NB4 (cell line): ENCODE measurements at regions not wholly inside any gene's neighbourhood (a gene's known extent, or its start where the extent isn't known, plus 50 kb on each side); places are given as distances from the start of the nearest gene placed in this dataset.
A peak's percentile ranks its signal among the peaks of the same experiment; 100 is the strongest.
"Not testable (repeated sequence)": the region's sequence is repeated elsewhere in the genome, so short reads cannot be mapped to it uniquely, and the experiment has no call there.

Source experiments
- DNase-seq: peaks from one replicate; pipeline ENCODE4 v3.0.0; 2010; ENCODE audit warnings: low read depth
- H3K4me3 ChIP-seq: one replicate; pipeline ENCODE4 v1.5.1; 2011; ENCODE audit warnings: mild to moderate bottlenecking, low read depth, low read length, moderate library complexity
- MYC ChIP-seq: IDR thresholded peaks from 2 replicates; pipeline ENCODE4 v1.6.1; 2011; ENCODE audit warnings: low read depth, low read length
- POLR2A ChIP-seq: IDR thresholded peaks from 2 replicates; pipeline ENCODE4 v1.6.1; 2011; ENCODE audit warnings: mild to moderate bottlenecking; ENCODE audit not compliant: insufficient read length; ENCODE audit errors: extremely low read depth
- TF ChIP-seq, protein P1 (sequence below): IDR thresholded peaks from 2 replicates; pipeline ENCODE4 v1.6.1; 2011; ENCODE audit warnings: low read depth, low read length
- TF ChIP-seq, protein P2 (sequence below): IDR thresholded peaks from one replicate; pipeline ENCODE4 v1.5.1; 2012; ENCODE audit warnings: low read depth, low read length

- H3K4me3 ChIP-seq = no peak overlapping the region
- TF ChIP-seq, protein P1, sequence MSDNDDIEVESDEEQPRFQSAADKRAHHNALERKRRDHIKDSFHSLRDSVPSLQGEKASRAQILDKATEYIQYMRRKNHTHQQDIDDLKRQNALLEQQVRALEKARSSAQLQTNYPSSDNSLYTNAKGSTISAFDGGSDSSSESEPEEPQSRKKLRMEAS = no peak
- TF ChIP-seq POLR2A (no peak), MYC (no peak)
- TF ChIP-seq, protein P2, sequence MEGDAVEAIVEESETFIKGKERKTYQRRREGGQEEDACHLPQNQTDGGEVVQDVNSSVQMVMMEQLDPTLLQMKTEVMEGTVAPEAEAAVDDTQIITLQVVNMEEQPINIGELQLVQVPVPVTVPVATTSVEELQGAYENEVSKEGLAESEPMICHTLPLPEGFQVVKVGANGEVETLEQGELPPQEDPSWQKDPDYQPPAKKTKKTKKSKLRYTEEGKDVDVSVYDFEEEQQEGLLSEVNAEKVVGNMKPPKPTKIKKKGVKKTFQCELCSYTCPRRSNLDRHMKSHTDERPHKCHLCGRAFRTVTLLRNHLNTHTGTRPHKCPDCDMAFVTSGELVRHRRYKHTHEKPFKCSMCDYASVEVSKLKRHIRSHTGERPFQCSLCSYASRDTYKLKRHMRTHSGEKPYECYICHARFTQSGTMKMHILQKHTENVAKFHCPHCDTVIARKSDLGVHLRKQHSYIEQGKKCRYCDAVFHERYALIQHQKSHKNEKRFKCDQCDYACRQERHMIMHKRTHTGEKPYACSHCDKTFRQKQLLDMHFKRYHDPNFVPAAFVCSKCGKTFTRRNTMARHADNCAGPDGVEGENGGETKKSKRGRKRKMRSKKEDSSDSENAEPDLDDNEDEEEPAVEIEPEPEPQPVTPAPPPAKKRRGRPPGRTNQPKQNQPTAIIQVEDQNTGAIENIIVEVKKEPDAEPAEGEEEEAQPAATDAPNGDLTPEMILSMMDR = no peak
- DNase-seq = peak; percentile 9
Measured at GRCh38 chr4:188976644-188977115, 837.4 kb downstream of the TRIML1 start.

DNA sequence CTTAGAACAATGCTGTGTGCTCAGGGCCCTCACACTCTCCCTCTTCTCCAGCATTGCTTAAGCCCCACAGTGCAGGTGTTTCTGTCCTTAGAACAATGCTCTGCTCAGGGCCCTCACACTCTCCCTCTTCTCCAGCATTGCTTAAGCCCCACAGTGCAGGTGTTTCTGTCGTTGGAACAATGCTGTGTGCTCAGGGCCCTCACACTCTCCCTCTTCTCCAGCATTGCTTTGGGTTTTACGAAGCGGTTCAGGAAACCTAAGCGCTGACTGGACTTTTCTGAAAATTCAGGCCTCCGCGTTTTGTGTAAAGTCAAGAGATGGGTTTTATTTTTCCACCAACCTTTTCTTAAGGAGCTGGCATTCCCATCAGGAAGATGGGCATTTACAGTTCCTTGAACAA lies 838.0 kb downstream of the TRIML1 start:
- DNase-seq, H3K4me3 ChIP-seq: not testable (repeated sequence)

- TF ChIP-seq, protein P1 = no peak
- TF ChIP-seq MYC (no peak), POLR2A (no peak)
- TF ChIP-seq, protein P2 = no peak
- H3K4me3 ChIP-seq = no peak overlapping the region
- DNase-seq = no peak
Measured at GRCh38 chr4:188984518-188984917, 845.3 kb downstream of the TRIML1 start.

- H3K4me3 ChIP-seq = no peak overlapping the region
- TF ChIP-seq, protein P1 = no peak
- TF ChIP-seq POLR2A = no peak
- TF ChIP-seq, protein P2 = no peak
- no peak for TF ChIP-seq MYC
- no peak for DNase-seq
Measured at GRCh38 chr4:188986271-188986689, 847.0 kb downstream of the TRIML1 start.

- H3K4me3 ChIP-seq = no peak overlapping the region
- TF ChIP-seq, protein P1 = no peak
- TF ChIP-seq MYC (no peak), POLR2A (no peak)
- TF ChIP-seq, protein P2 = no peak
- no peak for DNase-seq
Measured at GRCh38 chr4:188987011-188987410, 847.8 kb downstream of the TRIML1 start.

GRCh38 chr4:188988131-188988530 lies 848.9 kb downstream of the TRIML1 start:
- no peak for DNase-seq
- H3K4me3 ChIP-seq = no peak overlapping the region
- no peak for TF ChIP-seq POLR2A

GRCh38 chr4:188989371-188989770 lies 850.1 kb downstream of the TRIML1 start:
- H3K4me3 ChIP-seq = no peak overlapping the region
- TF ChIP-seq POLR2A = no peak
- TF ChIP-seq MYC = no peak
- TF ChIP-seq, protein P2 = no peak
- TF ChIP-seq, protein P1 = no peak
- no peak for DNase-seq
